B cell (primary cell): ENCODE measurements at regions not wholly inside any gene's neighbourhood (a gene's known extent, or its start where the extent isn't known, plus 50 kb on each side); places are given as distances from the start of the nearest gene placed in this dataset.

ENCODE experiments used
- EZH2 ChIP-seq: IDR thresholded peaks from 2 replicates; pipeline ENCODE4 v1.6.1; 2012; ENCODE audit warnings: borderline replicate concordance, low read depth, mild to moderate bottlenecking, moderate library complexity, low read length; ENCODE audit not compliant: insufficient read depth, poor library complexity, severe bottlenecking
- TF ChIP-seq, protein P1 (sequence below): fragments of 200-600 bp; IDR thresholded peaks from one replicate; pipeline ENCODE4 v1.8.0; 2022; ENCODE audit warnings: antibody characterized with exemption, mild to moderate bottlenecking

DNA sequence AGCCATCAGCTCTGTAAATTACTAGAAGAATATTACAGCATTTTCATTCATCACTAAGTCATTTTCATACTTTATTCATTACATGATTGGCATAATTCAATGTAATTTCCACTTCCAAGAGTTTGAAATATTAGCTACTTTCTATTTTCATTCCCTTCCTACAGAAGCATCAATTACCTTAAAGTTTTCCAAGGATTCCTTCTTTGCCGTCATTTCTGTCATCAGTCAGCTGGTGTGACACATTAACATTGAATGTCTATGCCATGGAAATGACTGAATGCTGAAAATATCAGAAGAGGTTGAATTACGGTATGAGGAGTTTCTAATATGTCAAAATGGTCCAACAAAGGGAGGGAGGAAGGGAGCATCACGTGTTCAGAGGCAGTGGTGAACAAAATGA lies 718.2 kb upstream of the GRM7 start:
- TF ChIP-seq, protein P1, sequence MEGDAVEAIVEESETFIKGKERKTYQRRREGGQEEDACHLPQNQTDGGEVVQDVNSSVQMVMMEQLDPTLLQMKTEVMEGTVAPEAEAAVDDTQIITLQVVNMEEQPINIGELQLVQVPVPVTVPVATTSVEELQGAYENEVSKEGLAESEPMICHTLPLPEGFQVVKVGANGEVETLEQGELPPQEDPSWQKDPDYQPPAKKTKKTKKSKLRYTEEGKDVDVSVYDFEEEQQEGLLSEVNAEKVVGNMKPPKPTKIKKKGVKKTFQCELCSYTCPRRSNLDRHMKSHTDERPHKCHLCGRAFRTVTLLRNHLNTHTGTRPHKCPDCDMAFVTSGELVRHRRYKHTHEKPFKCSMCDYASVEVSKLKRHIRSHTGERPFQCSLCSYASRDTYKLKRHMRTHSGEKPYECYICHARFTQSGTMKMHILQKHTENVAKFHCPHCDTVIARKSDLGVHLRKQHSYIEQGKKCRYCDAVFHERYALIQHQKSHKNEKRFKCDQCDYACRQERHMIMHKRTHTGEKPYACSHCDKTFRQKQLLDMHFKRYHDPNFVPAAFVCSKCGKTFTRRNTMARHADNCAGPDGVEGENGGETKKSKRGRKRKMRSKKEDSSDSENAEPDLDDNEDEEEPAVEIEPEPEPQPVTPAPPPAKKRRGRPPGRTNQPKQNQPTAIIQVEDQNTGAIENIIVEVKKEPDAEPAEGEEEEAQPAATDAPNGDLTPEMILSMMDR = no peak
- TF ChIP-seq EZH2 = no peak
